A172 (cell line): ENCODE measurements at regions not wholly inside any gene's neighbourhood (a gene's known extent, or its start where the extent isn't known, plus 50 kb on each side); places are given as distances from the start of the nearest gene placed in this dataset.
"Not testable (repeated sequence)": the region's sequence is repeated elsewhere in the genome, so short reads cannot be mapped to it uniquely, and the experiment has no call there.

ENCODE experiments used
- DNase-seq: peaks from one replicate; pipeline ENCODE4 v3.0.0-alpha.2; 2015; ENCODE audit warnings: low spot score

- no peak for DNase-seq
Measured at GRCh38 chr14:40374221-40374620, 942.0 kb upstream of the FBXO33 start.

GRCh38 chr14:40371011-40371410, 938.8 kb upstream of the FBXO33 start:
- DNase-seq: no peak

GRCh38 chr14:40368314-40368713, 936.1 kb upstream of the FBXO33 start:
- peak; percentile 1 for DNase-seq

GRCh38 chr14:40367717-40368116, 935.5 kb upstream of the FBXO33 start:
- DNase-seq: no peak

- DNase-seq: no peak
Measured at GRCh38 chr14:40365305-40365704, 933.1 kb upstream of the FBXO33 start.

GRCh38 chr14:40362856-40363255, 930.6 kb upstream of the FBXO33 start:
- no peak for DNase-seq

GRCh38 chr14:40354754-40355153, 922.5 kb upstream of the FBXO33 start:
- no peak for DNase-seq

- DNase-seq: not testable (repeated sequence)
Measured at GRCh38 chr14:40348104-40348503, 915.9 kb upstream of the FBXO33 start.

- no peak for DNase-seq
Measured at GRCh38 chr14:40347675-40348074, 915.4 kb upstream of the FBXO33 start.

- DNase-seq: no peak
Measured at GRCh38 chr14:40346275-40346674, 914.0 kb upstream of the FBXO33 start.

- DNase-seq: no peak
Measured at GRCh38 chr14:40345334-40345733, 913.1 kb upstream of the FBXO33 start.

GRCh38 chr14:40340708-40341107, 908.5 kb upstream of the FBXO33 start:
- DNase-seq: no peak

- no peak for DNase-seq
Measured at GRCh38 chr14:40336846-40337245, 904.6 kb upstream of the FBXO33 start.

- DNase-seq: not testable (repeated sequence)
Measured at GRCh38 chr14:40326519-40326918, 894.3 kb upstream of the FBXO33 start.

- no peak for DNase-seq
Measured at GRCh38 chr14:40318211-40318719, 886.0 kb upstream of the FBXO33 start.

- no peak for DNase-seq
Measured at GRCh38 chr14:40317690-40318089, 885.5 kb upstream of the FBXO33 start.

GRCh38 chr14:40312296-40312695, 880.1 kb upstream of the FBXO33 start:
- DNase-seq: peak; percentile 30

- DNase-seq: no peak
Measured at GRCh38 chr14:40309124-40309523, 876.9 kb upstream of the FBXO33 start.

GRCh38 chr14:40308240-40308639, 876.0 kb upstream of the FBXO33 start:
- no peak for DNase-seq

- no peak for DNase-seq
Measured at GRCh38 chr14:40296821-40297220, 864.6 kb upstream of the FBXO33 start.

- no peak for DNase-seq
Measured at GRCh38 chr14:40292664-40293063, 860.4 kb upstream of the FBXO33 start.

- DNase-seq: no peak
Measured at GRCh38 chr14:40282196-40282595, 850.0 kb upstream of the FBXO33 start.

- DNase-seq: no peak
Measured at GRCh38 chr14:40280652-40281051, 848.4 kb upstream of the FBXO33 start.

- no peak for DNase-seq
Measured at GRCh38 chr14:40273417-40273816, 841.2 kb upstream of the FBXO33 start.

- DNase-seq: no peak
Measured at GRCh38 chr14:40271480-40271879, 839.2 kb upstream of the FBXO33 start.
